Chondrocyte (in vitro differentiated cells): ENCODE measurements at regions not wholly inside any gene's neighbourhood (a gene's known extent, or its start where the extent isn't known, plus 50 kb on each side); places are given as distances from the start of the nearest gene placed in this dataset.

Experiments
- DNase-seq: peaks from one replicate; pipeline ENCODE4 v3.0.0; 2021; ENCODE audit warnings: mixed read lengths, low spot score
- H3K27ac Mint-ChIP-seq: one replicate; pipeline ENCODE4 v1.8.0; 2021; ENCODE audit warnings: mild to moderate bottlenecking, moderate library complexity, mixed read lengths; ENCODE audit not compliant: unreplicated experiment
- H3K27me3 Mint-ChIP-seq: 2 replicates; pipeline ENCODE4 v1.8.0; 2021; ENCODE audit warnings: low read depth, mixed read lengths
- H3K36me3 Mint-ChIP-seq: 2 replicates; pipeline ENCODE4 v1.8.0; 2021; ENCODE audit warnings: low read depth, mixed read lengths
- H3K4me1 Mint-ChIP-seq: 2 replicates; pipeline ENCODE4 v1.8.0; 2021; ENCODE audit warnings: low read depth, mild to moderate bottlenecking, mixed read lengths
- H3K4me3 Mint-ChIP-seq: one replicate; pipeline ENCODE4 v1.8.0; 2021; ENCODE audit warnings: mild to moderate bottlenecking, moderate library complexity, mixed read lengths; ENCODE audit not compliant: unreplicated experiment
- H3K9me3 Mint-ChIP-seq: 2 replicates; pipeline ENCODE4 v1.8.0; 2021; ENCODE audit warnings: low read depth, mixed read lengths
- TF ChIP-seq, protein P1 (sequence below): fragments of 200-600 bp; sonication (generic); IDR thresholded peaks from 2 replicates; pipeline ENCODE4 v1.5.0; 2021; ENCODE audit warnings: antibody characterized with exemption, mild to moderate bottlenecking, moderate library complexity

DNA sequence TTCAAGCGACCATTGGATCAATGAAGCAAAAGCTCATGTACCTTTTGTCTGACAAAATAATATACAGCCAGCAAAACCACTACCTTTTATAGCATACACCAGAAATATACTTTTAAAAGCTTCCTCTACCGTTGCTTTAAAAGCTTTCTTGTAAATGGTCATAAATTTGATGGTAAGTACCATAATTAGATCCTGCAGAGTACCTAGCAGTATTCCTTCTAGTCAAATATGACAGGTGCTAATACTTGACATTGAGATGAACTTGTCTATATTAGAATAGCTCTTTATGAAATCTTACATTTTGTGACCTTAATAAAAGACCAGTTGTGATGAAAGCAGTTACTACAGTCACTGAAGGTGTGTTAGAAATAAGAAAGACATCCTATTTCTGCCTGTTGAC is 340.5 kb upstream of the ANO3 start:
- Mint-ChIP-seq H3K27me3 (peaks cover 4% of the 10 kb centered on the region), H3K4me3 (no peak overlapping the region), H3K27ac (no peak overlapping the region), H3K4me1 (no peaks in the 10 kb centered on the region), H3K36me3 (no peaks in the 10 kb centered on the region), H3K9me3 (no peaks in the 10 kb centered on the region)
- TF ChIP-seq, protein P1, sequence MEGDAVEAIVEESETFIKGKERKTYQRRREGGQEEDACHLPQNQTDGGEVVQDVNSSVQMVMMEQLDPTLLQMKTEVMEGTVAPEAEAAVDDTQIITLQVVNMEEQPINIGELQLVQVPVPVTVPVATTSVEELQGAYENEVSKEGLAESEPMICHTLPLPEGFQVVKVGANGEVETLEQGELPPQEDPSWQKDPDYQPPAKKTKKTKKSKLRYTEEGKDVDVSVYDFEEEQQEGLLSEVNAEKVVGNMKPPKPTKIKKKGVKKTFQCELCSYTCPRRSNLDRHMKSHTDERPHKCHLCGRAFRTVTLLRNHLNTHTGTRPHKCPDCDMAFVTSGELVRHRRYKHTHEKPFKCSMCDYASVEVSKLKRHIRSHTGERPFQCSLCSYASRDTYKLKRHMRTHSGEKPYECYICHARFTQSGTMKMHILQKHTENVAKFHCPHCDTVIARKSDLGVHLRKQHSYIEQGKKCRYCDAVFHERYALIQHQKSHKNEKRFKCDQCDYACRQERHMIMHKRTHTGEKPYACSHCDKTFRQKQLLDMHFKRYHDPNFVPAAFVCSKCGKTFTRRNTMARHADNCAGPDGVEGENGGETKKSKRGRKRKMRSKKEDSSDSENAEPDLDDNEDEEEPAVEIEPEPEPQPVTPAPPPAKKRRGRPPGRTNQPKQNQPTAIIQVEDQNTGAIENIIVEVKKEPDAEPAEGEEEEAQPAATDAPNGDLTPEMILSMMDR, result no peak
- DNase-seq, result no peak

DNA sequence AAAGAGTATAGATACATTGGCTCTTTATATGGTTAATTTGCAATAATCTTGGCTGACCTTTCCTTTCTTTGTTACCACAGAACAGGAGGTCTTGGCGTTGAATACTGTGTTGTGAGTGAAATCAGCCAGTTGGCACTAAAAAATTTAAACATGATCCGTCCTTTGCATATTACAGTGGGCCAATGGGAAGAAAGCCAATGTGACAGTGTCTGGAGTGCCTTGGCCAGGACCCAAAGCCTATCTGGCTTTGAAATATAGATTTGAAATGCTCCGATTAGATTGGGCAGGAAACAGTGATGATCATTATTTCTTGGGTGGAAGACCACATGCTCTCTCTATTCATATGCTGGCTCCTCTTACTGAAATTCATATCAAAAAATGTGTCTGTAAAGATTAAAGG is 339.6 kb upstream of the ANO3 start:
- H3K27me3 Mint-ChIP-seq, result peaks cover 5% of the 10 kb centered on the region
- H3K4me3 Mint-ChIP-seq, result no peak overlapping the region
- H3K4me1 Mint-ChIP-seq, result no peaks in the 10 kb centered on the region
- DNase-seq, result no peak
- H3K36me3 Mint-ChIP-seq, result no peaks in the 10 kb centered on the region
- TF ChIP-seq, protein P1, result no peak
- no peak overlapping the region for H3K27ac Mint-ChIP-seq
- H3K9me3 Mint-ChIP-seq, result no peaks in the 10 kb centered on the region

DNA sequence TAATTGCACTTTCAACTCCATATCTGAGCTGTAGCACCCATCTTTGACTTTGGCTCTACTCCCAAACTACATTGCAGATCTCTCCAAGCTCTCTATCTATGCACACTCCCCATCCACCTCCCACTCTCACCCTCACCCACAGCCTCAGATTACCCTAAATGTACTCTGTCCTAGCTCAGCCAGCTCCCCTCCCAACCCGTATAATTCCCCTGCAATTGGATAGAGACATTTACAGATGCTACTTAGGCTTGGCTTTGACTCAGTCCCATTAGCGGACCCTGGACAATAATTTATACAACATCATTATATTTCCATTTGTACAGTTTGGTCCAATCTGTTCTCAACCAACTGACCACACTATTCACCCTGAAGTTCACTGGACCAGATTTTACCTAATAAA is 338.9 kb upstream of the ANO3 start:
- H3K4me1 Mint-ChIP-seq, result no peaks in the 10 kb centered on the region
- H3K36me3 Mint-ChIP-seq, result no peaks in the 10 kb centered on the region
- H3K27ac Mint-ChIP-seq, result no peak overlapping the region
- H3K4me3 Mint-ChIP-seq, result no peak overlapping the region
- H3K27me3 Mint-ChIP-seq, result peaks cover 8% of the 10 kb centered on the region
- DNase-seq, result no peak
- no peaks in the 10 kb centered on the region for H3K9me3 Mint-ChIP-seq
- TF ChIP-seq, protein P1, result no peak

DNA sequence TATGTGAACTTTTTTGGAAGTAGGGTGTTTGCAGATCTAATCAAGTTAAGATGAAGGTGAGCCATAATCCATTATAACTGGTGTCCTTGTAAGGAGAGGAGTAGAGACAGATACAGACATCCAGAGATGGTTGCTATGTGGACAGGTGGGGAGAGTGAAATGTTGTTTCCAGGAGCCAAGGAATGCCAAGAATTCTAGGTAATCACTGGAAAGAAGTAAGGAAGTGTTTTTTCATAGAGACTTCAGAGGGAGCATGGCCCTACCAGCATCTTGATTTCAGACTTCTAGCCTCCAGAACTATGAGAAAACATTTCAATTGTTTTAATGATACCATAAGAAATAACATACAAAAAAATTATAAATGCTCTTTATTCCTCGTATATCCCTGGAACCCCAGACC is 320.5 kb upstream of the ANO3 start:
- H3K27ac Mint-ChIP-seq, result no peak overlapping the region
- TF ChIP-seq, protein P1, result no peak
- no peak for DNase-seq
- no peak overlapping the region for H3K4me3 Mint-ChIP-seq
- no peaks in the 10 kb centered on the region for H3K9me3 Mint-ChIP-seq
- no peaks in the 10 kb centered on the region for H3K36me3 Mint-ChIP-seq
- peaks cover 2% of the 10 kb centered on the region for H3K27me3 Mint-ChIP-seq
- H3K4me1 Mint-ChIP-seq, result no peaks in the 10 kb centered on the region

DNA sequence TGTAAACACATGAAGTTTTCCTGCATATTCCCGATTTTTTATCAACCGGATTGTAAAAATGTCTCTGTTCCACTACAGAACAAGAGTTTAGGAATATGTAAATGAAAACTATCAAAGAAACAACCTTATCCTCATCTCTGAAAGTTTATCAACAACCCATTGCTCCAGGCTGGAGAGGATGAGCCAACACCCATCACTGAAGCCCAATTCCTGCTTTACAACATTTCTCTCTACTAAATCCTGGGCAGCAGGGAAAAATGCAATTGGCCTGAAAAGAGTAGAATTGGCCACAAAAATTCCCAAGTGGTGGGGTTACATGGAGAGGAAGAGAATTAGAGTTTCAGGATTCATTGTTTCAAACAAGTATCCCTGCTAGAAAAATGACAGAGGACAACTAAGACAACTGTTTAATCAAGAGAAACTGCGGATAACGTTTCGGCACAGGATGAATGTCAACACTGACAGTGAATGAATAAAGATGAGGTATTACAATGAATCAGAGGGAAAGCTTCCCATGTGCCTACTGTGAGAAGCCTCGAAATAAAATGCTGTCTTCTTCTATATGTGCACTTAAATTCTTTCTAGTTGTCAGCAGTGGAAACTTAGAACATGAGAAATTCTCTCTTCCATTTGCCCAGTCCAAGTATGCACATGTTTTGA is 317.3 kb upstream of the ANO3 start:
- H3K36me3 Mint-ChIP-seq, result no peaks in the 10 kb centered on the region
- DNase-seq, result no peak
- H3K4me1 Mint-ChIP-seq, result no peaks in the 10 kb centered on the region
- no peaks in the 10 kb centered on the region for H3K9me3 Mint-ChIP-seq
- H3K4me3 Mint-ChIP-seq, result no peak overlapping the region
- H3K27me3 Mint-ChIP-seq, result no peaks in the 10 kb centered on the region
- H3K27ac Mint-ChIP-seq, result no peak overlapping the region
- TF ChIP-seq, protein P1, result no peak
